GM18498 (cell line): ENCODE measurements at regions not wholly inside any gene's neighbourhood (a gene's known extent, or its start where the extent isn't known, plus 50 kb on each side); places are given as distances from the start of the nearest gene placed in this dataset.

Experiments used
- ATAC-seq: cut with Tn5 transposase; IDR thresholded peaks from one replicate; pipeline ENCODE4 v1.9.1; 2021; ENCODE audit warnings: mild to moderate bottlenecking, moderate library complexity; ENCODE audit not compliant: unreplicated experiment

DNA sequence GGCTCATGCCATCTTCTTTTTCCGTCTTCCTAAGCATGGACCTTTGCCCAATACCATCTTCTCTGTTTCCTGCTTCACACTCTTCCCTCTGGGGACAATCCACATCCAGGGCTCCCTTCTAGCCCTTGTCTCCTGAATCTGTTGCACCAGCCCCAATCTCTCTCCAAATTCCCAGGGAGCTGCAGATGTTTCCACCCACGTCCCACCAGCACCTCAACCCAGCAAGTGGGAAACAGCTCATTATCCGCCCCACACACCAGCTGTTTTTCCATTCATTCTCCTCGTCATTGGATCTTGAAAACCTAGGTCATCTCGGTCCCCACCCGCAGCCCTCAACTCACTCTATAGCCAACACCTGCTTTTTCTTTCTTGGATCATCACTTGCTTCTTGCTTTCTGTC, 185.0 kb upstream of the CDYL start:
- no peak for ATAC-seq

DNA sequence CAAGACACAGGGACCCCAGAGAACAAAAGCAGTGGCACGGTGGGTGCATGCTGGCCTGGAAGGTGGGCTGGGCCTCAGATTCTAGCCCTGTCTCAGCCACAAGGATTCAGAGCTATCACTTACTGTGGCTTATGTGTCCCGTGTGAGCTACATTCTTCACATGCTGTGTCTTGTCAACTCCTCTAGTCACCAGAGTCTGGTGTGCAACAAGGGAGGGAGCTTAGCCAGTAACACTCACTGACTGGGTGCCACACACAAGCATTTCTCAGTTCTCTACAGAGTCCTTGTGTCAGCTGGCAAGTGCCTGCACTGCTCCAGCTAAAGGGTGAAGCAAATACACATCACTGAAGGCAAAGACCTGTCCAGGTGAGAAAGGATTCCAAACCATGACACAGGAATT, 186.9 kb upstream of the CDYL start:
- no peak for ATAC-seq

DNA sequence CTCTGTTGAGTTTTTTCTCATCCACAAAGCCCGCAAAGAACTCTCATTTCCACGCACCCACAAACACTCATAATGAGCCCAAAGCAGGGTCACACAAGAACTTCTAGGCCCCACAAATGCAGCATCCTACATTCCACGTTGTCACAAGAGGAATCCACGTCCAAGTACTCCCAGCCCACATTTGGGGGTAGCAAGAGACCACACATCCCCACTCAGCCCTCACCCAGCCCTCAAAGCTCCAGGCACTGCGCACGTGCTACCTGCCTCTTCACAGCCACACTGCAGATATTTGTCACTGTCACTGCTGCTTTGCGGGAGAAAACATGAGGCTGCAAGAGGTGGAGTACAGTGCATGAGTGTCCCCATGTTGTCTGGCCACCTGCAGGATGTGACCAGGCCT, 187.6 kb upstream of the CDYL start:
- no peak for ATAC-seq

DNA sequence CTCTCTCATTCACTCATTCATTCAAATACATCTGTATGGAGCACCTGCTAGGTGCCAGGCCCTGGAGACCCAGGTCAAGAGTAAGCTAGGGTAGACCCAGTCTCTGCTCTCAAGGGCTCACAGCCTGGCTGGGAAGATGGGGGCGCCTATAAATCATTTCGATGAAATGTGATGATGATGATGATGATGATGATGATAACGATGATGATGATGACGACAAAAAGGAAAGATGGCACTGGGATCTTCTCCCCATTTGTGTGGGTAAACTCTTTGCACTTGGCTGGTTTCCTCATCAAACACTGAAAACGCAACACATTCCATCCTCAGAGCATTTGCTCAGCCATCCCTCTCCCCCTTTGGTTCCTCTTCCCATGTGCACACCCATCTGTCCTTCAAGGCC, 188.0 kb upstream of the CDYL start:
- ATAC-seq, result no peak

DNA sequence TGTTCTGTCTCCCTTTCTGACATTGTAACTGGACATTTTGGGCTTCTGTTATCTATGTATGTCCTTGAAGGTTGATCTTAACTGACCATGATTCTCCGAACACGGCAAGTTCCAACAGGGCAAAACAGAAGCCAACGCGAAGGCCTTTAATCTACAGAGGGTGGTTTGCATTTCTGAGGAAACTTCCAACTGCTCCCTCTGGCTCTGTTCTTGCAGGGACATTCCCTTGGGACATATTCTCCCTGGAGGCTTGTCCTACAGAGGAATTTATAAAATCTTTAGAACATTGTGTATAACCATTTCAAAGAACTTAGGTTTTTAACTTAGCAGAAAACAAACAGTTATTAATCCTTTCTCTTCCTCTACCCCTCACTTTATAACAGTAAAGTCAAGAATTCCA, 189.0 kb upstream of the CDYL start:
- ATAC-seq, result no peak

DNA sequence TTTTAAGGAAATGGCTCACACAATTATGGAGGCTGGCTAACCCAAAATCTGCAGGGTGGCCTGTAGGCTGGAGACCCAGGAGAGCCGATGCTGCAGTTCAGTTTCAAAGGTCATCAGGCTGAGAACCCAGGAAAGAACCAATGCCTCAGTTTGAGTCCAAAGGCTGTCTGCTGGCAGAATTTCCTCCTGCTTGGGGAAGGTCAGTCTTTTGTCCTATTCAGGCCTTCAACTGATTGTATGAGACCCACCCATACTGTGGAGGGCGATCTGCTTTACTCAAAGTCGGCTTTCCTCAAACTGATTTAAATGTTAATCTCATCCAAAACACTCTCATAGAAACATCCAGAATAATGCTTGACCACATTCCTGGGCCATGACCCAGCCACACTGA, 189.7 kb upstream of the CDYL start:
- no peak for ATAC-seq

DNA sequence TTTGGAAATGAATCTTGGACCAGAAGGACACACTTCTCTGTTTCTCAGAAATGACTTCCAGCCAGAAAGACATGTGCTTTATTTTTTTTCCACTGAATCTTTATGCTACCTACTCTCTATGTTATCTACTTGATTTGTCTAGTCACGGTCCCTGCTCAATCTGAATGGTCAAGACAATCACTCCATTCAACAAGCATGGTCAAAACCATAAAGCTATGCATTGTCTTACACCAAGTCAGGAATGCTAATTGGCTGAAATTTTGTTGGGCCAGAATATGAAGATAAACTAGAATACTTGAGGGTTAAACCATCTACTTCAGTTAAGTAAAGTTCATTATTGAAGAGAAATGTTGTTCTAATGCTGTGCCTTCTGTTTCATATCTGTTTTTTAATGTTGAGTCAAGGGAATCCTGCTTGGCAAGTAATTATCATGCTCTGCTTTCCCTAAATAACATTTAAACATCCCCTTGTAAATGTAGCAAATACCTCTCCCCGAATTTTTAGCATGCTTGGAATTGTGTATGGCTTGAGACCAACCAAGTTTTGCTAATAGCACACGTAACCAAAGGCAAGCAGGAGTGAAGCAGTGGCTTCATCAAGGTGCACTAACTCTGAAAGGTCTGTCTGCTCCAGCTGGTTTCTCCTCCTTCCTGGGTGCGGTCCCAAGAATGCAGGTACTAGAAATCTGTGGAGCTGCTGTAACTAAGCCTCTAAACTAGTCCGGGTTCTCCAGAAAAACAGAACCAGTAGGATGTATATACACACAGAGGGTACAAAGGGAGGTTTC, 190.3 kb upstream of the CDYL start:
- ATAC-seq, result no peak

DNA sequence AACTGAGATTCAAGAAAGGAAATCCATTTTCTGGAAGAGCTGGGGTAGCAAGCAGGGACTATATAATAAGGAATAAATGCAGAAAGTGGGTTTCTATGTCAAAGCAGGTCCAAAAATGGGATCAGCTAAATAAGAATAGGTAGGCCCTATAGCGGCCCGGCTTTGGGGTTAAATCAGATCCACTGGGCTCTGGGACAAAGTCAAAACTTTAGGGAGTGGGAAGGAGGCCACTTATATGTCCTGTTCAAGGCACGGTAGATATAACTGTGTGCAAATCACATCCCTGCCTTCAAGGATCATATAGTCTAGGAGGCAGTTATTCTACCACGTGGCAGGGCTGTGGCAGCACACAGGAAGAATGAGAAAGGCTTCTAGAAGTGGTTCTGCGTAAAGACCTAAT, 191.4 kb upstream of the CDYL start:
- no peak for ATAC-seq

DNA sequence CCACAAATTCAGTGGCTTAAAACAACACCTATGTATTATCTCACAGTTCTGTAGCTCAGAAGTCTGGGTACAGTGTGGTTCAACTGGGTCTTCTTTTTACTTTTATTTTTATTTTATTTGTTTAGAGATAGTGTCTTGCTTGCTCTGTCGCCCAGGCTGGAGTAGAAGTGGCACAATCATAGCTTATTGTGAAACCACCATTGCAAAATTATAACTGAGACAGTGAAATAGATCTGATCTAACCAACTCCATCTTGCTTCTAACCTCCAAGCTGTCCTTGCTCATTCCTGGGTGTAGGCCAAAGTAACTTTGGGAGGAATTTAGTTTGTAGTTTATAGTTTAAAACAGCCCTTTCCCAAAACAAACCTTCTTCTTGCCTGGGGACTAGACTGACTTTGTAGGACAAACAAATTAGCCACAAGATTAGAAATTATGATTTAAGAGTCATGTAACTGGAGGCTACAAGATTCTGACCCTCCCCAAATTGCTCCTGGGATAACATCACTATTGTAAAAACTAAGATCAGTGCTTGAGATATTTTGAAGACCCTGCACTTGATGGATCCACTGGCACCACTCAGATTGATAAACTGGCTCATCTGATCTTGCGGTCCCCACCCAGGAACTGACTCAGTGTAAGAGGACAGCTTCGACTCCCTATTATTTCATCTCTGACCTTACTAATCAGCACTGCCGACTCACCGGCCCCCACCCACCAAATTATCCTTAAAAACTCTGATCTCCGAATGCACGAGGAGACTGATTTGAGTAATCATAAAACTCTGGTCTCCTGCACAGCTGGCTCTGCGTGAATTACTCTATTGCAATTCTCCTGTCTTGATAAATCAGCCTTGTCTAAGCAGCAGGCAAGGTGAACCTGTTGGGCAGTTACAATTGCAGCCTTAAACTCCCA, 193.4 kb upstream of the CDYL start:
- ATAC-seq, result no peak

DNA sequence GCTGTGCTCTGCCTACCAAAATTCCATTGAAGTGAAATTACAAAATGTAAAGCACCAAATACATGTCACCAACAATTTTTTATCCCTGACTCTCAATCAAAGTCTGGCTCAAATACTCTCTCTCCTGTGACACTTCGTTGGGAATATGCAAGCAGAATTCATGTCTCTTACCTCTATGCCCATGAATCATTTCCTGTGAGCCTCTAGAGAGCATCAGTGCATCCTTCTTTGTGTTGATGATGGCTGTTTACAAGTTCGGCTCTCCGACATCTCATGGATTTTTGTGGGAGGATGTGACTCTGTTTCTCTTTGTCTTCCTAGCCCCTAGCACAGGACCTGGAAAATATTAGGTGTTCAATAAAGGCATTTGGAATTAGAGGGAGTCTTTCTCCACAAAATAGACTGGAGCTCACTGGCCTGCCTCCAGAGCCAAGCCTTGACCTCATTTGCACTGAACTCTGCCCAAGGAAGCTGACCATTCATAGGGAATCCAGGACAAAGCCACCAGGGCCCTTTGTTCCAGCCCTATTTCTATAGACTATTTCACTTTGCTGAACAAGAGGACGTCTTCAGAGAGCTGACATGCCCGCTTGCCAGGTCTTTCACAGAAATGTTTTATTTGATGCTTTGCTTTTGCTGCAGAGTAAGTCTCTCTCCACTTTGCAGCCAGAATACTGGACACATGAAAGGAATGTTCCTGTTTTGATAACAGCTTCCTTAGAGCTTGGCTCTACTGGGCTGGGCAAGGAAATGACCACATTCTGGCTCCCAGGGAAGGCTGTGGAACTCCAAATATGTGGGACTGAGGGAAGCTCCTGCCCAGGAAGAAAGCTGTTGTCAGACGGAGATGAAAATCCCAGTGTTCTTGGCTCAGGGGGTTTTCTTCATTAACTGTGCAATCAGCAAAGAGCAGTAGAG, 194.5 kb upstream of the CDYL start:
- ATAC-seq, result no peak

DNA sequence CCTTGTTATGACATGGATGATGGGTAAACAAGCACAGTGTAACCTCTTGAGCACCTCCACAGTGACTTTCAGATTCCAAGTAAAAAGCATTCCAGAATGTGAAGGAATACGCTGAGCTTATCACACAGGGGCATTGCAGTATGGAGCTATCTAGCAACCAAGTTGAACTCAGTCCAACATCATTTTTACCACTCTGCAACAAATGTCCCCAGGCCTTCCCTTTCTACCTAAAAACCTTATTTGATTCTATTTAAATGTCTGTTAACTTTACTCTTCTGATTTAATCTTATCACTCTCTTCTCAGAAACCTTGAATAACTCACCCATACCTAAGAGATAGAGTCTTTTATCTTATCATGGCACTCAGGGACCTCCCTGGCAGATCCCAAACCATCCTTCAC, 195.8 kb upstream of the CDYL start:
- no peak for ATAC-seq

DNA sequence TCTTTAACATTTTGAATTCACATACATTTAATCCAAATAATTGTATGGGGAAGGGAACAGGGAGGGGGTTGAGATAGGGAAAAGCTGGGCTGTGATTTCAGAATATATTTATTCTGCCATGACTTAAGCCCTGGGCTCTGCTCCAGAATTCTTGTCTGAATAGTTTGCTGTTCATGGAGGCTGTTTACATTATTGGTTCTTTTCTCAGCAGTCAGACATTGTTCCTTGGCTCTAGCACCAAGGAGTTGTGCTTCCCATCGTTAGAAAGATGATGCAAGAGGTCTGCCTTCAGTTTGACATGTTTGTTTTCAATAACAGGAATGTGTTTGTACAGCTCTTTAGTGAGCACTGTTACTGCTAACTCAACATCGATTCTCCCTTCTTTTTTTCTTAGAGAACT, 198.8 kb upstream of the CDYL start:
- no peak for ATAC-seq

DNA sequence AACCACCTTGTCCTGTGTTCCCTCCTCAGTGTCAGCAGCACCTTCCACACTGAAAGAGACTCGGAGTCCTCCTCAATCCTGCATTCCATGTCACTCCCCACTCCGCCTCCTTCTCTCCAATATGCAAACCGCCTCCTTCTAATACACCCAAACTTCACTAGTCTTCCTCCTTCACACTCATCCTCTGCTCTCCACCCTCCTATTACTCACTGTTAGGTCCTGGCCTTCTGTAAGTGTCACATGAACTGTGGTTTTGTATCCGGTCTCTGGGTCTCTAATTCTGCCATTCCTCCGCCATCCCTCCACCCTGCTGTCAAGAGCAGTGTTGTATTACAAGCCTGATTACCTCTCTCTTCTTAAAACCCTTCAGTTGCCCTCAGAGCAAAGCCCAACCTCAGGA, 200.5 kb upstream of the CDYL start:
- ATAC-seq, result no peak

DNA sequence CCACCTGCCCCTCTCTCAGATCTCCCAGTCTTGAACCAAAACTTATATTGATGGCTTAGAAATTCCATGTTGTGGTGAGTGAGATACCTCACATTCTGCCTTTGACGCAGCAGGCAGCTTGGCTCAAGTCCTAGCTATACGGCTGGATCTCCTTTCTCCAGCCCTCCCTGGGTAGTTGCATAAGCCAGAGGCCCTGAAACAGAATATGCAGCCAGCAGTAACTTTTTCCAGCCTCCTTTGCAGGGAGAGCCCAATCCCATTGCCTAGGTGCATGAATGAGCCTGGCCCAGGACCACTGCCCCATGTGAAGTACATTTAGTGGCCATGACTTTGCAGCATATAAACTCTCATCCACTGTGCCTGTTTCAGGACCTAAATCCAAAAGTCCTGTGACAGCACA, 202.2 kb upstream of the CDYL start:
- ATAC-seq, result no peak

DNA sequence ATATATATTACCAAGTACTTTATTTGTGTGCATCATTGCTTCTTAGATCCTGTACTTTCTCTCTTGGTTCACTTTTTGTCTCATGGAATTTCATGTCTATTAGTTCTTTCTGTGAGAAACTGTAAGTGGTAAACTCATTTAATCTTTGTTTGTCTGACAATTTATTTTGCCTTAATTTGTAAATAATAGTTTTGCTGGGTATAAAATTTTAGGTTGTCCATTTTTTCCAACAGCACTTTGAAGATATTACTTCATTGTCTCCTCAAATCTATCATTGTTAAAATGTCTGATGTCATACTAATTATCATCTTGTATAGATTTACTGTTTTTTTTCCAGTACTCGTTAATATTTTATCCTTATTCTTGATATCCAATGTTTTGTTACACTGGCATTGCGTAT, 205.2 kb upstream of the CDYL start:
- ATAC-seq, result no peak

DNA sequence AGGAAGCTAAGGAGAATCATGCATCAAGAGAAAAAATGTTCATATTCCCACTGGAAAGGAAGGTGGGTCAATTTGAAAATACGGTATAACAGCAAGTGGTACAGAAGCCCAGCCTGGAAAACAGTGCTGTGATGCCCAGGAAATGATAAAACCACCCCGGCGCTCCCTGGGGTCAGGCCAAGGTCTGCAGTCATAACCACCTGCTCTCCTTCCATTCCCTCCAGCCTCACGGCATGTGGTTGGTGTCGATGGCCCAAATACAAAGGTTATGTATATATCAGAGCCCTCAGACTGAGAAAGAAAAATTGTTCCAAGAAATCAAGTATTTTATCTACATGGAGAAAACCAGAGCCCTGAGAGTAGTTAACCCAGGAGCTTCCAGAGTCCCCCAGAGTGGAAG, 208.1 kb upstream of the CDYL start:
- no peak for ATAC-seq

DNA sequence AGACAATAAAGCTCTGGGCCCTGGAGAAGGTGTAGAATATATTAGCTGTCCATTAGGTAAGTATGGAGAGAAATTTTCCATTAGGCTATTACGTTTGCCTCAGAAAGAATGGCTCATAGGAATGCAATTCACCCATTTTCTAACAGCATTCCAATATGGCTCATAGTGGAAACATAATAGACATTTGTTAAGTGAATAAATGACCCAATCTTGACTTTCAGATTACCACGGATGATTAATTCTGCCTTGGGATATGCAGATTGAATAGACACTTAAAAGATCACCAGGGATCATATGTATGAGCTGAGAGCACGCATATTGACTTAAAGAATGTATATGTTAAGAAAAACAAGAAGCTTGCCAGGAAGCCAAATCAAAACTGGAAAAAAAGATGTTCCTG, 209.1 kb upstream of the CDYL start:
- no peak for ATAC-seq

DNA sequence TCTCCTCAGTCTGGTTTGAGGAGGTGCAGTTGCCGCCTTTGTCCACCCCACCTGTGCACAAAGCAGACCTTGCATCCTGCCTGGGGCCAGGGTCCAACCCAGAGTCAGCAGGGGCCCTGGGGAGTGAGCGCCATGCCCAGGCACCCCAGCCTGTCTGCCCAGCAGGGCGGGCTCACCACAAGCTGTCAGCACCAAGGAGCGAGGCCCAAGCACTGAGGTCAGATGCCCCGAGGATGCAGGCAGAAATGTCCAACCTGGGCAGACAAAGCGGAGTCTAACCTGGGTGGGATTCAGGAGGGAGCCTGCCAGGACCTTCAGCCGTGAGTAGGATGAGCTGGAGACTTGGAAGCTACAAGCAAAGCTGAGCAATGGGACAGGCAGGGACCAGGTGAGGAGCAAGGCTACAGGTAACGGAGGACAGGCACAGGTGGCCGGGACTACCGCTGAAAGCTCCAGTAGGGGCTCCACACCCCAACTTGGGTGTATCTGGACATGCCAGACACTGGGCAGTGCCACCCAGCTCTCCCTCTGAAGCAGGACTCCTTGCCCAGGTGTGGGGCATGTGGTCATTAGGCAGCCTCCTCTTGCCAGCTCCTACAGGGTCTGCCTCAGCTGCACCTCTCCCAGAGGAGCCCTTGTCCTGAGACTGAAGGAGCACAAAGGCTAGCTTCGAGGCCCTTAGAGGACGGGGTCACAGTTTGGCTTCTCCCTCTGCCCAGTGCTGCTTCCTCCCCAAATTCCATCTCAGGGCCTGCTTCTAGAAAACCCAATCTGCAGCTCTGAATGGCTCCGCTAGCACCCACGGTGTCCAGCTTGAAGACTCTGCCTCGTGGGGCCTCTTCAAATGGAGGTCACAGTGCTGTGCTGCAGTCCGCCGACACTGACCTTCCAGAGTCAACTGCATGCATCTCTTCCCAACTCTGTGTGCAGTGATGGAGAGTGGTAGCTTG, 210.6 kb upstream of the CDYL start:
- no peak for ATAC-seq

DNA sequence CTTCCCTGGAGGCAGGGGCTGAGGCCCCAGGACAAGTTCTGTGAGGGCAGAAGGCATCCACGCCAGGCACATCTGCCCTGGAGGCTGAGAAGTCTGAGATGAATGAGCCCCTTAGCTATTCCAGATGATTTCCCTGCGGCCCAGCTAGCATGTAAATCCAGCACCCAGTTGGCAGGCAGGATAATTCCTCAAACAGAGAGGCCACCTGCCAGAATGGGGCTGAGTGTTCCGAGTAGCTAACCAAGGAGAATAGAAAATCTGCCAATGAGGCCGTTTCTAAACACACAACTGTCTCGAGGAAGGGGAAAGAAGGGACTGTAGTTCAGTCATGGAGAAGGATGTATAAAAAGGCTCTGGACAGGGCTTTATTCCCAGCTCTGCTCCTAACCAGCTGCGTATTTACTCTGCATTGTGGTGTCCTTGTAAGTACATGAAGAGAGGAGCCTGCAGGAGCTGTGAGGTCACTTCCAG, 211.4 kb upstream of the CDYL start:
- ATAC-seq, result no peak

DNA sequence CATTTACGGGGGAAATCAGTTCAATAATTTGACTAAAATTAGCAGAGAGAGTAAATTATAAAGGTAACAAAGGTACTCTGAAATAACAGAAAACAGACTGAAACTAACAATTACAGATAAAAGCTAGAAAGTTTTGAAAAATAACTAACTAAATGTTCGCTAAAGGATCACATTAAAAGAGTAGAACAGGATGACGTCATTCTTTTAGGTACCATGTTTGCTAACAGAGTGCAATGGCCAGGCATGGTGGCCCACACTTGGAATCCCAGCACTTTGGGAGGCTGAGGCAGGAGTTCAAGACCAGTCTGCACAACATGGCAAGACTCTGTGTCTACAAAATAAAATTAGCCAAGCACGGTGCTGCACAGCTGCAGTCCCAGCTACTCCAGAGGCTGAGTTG, 212.3 kb upstream of the CDYL start:
- ATAC-seq, result no peak
